GM12874 (cell line): ENCODE measurements at regions not wholly inside any gene's neighbourhood (a gene's known extent, or its start where the extent isn't known, plus 50 kb on each side); places are given as distances from the start of the nearest gene placed in this dataset.
A peak's percentile ranks its signal among the peaks of the same experiment; 100 is the strongest.

Experiments
- CTCF ChIP-seq: IDR thresholded peaks from 2 replicates; pipeline ENCODE4 v1.5.1; 2011; ENCODE audit warnings: low read depth, mild to moderate bottlenecking, control low read depth, low read length, moderate library complexity; ENCODE audit not compliant: insufficient read depth

GRCh38 chr7:148950806-148951205 is 66.7 kb upstream of the EZH2 start:
- no peak for TF ChIP-seq CTCF

- TF ChIP-seq CTCF: no peak
Observed at GRCh38 chr7:148944935-148945934, 61.1 kb upstream of the EZH2 start.

DNA sequence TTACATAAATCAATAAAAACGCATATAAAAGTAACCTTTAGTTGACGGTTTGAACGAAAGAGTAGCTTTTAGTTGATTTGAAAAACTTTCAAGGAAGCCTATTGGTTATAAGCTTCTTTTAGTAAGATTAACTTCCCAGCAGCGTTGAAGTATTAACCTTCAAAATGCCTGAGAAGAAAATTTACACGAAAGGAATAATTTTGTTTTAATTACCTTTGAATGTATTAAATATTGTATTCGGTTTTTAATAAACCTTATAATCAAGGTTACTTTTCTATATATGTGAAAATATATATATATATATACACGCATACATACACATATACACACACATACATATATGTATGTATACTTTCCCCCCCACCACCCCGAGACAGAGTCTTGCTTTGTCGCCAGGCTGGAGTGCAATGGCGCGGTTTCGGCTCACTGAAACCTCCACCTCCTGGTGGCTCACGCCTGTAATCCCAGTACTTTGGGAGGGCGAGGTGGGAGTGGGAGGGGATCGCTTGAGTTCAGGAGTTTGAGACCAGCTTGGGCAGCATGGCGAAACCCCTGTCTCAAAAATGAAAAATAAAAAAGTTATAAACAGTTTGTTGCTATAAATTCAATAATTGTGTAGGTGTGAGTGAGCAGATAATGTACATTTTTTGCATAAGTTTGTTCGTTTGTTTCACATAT is 57.6 kb upstream of the EZH2 start:
- TF ChIP-seq CTCF: peak; percentile 27; the same call in 1 of the 2 replicates

DNA sequence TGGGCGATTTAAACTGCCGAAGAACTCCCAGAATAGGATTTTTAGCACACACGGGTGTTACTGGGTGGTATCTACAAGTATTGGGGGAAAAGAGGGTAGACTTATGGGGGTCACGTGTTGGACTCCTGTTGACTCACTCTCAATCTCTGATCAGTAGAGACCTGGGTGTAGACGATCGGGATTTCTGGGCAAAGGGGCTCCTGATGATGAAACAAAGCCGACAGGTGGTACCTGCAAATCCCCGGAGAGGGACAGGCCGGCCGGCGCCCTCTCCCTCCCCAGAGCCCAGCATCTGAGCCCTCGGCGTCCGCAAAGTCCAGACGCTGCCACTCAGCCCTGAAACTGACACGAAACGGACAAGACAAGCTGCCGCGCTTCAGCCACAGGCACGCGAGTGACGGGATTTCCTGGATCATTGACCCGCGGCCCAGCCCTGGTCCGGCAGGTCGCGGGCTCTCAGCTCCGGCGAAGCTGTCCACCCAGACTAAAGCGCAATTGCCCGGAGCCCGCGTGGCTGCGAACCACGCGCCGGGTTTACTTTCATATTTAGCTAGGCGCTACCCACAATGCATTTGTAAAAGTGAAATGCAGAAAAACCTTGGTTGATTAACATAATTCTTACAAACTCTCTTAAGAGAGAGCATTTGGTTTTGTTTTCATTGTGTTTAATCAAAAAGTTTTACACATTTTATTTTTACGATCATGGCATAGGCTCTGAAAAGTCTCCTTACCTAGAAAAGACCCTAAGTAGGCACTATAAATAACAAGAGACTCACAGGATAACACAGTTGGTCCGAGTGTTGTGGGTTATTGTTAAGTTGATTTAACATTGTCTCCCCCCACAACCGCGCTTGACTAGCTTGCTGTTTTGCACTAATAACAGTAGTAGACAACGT is 56.9 kb upstream of the EZH2 start:
- TF ChIP-seq CTCF: no peak

- TF ChIP-seq CTCF: no peak
Observed at GRCh38 chr7:148939128-148939755, 55.2 kb upstream of the EZH2 start.

DNA sequence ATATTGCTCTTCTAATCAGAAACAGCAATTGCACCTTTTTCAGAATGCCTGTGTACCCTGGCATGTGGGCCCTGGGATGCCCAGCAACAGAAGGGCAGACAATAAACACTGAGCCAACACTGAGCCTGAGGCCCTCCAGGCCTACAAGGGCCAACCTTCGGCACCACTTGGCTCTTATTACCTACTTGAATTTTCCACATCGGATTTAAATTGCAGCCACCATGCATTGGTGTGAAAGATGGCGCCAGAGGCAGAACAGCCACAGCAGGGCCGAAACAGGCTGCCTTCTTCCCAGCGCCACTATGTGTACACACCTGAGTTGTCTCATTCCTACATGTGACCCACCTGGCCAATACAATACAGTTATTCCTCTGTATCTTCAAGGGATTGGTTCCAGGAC is 51.4 kb upstream of the EZH2 start:
- TF ChIP-seq CTCF: no peak
